ENCODE measurements at regions not wholly inside any gene's neighbourhood (a gene's known extent, or its start where the extent isn't known, plus 50 kb on each side); places are given as distances from the start of the nearest gene placed in this dataset.

GRCh38 chrX:15157624-15158023, 112.3 kb downstream of the ASB9 start:
- TF ChIP-seq CTCF (IDR thresholded peaks at IDR 0.05 in 4 of 5, conservative IDR thresholded peaks at IDR 0.05 in 1 of 5) (no peak), POLR2A (IDR thresholded peaks at IDR 0.05) (no peak)
